CD4-positive, alpha-beta memory T cell (primary cell): ENCODE measurements at regions not wholly inside any gene's neighbourhood (a gene's known extent, or its start where the extent isn't known, plus 50 kb on each side); places are given as distances from the start of the nearest gene placed in this dataset.
"Not testable (repeated sequence)": the region's sequence is repeated elsewhere in the genome, so short reads cannot be mapped to it uniquely, and the experiment has no call there.

Experiments used
- CTCF ChIA-PET: fragments of 350-600 bp; sonication (Branson Sonifier 250); formaldehyde crosslinking; loops from one replicate; lab custom pipeline; 2021; ENCODE audit warnings: inconsistent platforms; ENCODE audit not compliant: partially characterized antibody; lab: Charles Lee
- POLR2A ChIA-PET: fragments of 350-600 bp; sonication (Branson Sonifier 250); formaldehyde crosslinking; loops from one replicate; lab custom pipeline; 2021; ENCODE audit not compliant: partially characterized antibody; lab: Charles Lee
- DNase-seq, 5 donors: peaks; one replicate each; pipeline versions ENCODE4 v3.0.0 to v3.0.0-alpha.2; 2020 to 2022; ENCODE audit warnings: mixed read lengths in 1 of 5
- H3K27ac ChIP-seq: one replicate; pipeline ENCODE4 v1.7.0; 2013; ENCODE audit warnings: low read depth, low read length
- H3K27me3 ChIP-seq: 2 replicates; pipeline ENCODE4 v1.7.0; 2013; ENCODE audit warnings: mild to moderate bottlenecking, low read length, moderate library complexity; ENCODE audit not compliant: insufficient read depth
- H3K36me3 ChIP-seq: 2 replicates; pipeline ENCODE4 v1.7.0; 2013; ENCODE audit warnings: mild to moderate bottlenecking, low read length, moderate library complexity; ENCODE audit not compliant: insufficient read depth
- H3K4me1 ChIP-seq: 2 replicates; pipeline ENCODE4 v1.7.0; 2013; ENCODE audit warnings: mild to moderate bottlenecking, low read length, moderate library complexity; ENCODE audit not compliant: insufficient read depth
- H3K4me3 ChIP-seq, 2 donors: one replicate each; pipeline ENCODE4 v1.7.0; 2013; ENCODE audit warnings: low read length in 2 of 2, mild to moderate bottlenecking in 1 of 2
- H3K9me3 ChIP-seq, 2 donors: one replicate each; pipeline ENCODE4 v1.7.0; 2013; ENCODE audit warnings: low read length in 2 of 2, control low read depth in 1 of 2; ENCODE audit not compliant: control insufficient read depth in 1 of 2
- H3K27ac Mint-ChIP-seq, 7 donors: one replicate each; pipeline ENCODE4 v1.8.0; 2020 to 2021; ENCODE audit warnings: mixed read lengths in 7 of 7, mild to moderate bottlenecking in 6 of 7, inconsistent platforms in 3 of 7, moderate library complexity in 3 of 7
- H3K27me3 Mint-ChIP-seq, 2 donors: one replicate each; pipeline ENCODE4 v1.8.0; 2020 to 2021; ENCODE audit warnings: mixed read lengths in 2 of 2
- H3K36me3 Mint-ChIP-seq, 2 donors: one replicate each; pipeline ENCODE4 v1.8.0; 2020 to 2021; ENCODE audit warnings: mixed read lengths in 2 of 2, inconsistent platforms in 1 of 2, mild to moderate bottlenecking in 1 of 2
- H3K4me1 Mint-ChIP-seq, 4 donors: one replicate each; pipeline ENCODE4 v1.8.0; 2020 to 2021; ENCODE audit warnings: mixed read lengths in 4 of 4, mild to moderate bottlenecking in 1 of 4
- H3K4me3 Mint-ChIP-seq, 8 donors: one replicate each; pipeline ENCODE4 v1.8.0; 2020 to 2021; ENCODE audit warnings: mixed read lengths in 8 of 8, mild to moderate bottlenecking in 7 of 8, moderate library complexity in 6 of 8, inconsistent platforms in 3 of 8
- H3K9me3 Mint-ChIP-seq, 8 donors: one replicate each; pipeline ENCODE4 v1.8.0; 2020 to 2021; ENCODE audit warnings: mixed read lengths in 8 of 8, mild to moderate bottlenecking in 5 of 8, inconsistent platforms in 3 of 8, moderate library complexity in 1 of 8
- intact Hi-C: fragments of 100-400 bp; cut with micrococcal nuclease; formaldehyde crosslinking; loops from one replicate; pipeline ENCODE4 v1.15.1; 2023

DNA sequence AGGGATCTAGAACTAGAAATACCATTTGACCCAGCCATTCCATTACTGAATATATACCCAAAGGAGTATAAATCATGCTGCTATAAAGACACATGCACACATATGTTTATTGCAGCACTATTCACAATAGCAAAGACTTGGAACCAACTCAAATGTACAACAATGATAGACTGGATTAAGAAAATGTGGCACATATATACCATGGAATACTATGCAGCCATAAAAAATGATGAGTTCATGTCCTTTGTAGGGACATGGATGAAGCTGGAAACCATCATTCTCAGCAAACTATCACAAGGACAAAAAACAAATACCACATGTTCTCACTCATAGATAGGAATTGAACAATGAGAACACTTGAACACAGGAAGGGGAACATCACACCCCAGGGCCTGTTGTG is 125.6 kb downstream of the NUFIP1 start:
- not testable (repeated sequence) for H3K27ac Mint-ChIP-seq, H3K36me3 Mint-ChIP-seq
- POLR2A ChIA-PET: interaction anchor here (0.7 kb wide), 1 partner anchor 498 kb away, joined by 3 read pairs; no protein-coding TSS in a partner anchor

DNA sequence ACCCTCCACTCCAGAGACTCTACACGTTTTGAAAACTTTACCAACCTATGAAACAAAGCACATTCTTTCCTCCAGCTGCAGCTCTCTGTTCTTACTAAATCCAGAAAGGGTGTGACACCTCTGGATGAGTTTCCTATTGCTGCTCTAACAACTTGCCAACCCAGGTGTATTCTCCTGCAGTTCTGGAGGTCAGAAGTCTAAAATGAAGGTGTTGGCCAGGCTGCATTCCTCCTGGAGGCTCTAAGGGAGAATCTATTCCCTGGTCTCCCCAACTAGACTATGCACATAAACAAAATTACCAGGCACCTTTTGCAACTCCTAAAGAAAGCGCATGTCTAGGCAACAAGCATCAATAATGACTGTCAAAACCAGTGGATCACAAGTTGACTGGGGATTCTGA is 128.8 kb downstream of the NUFIP1 start:
- no peak overlapping the region for H3K4me3 Mint-ChIP-seq
- H3K9me3 Mint-ChIP-seq: peaks cover 0 to 2% (median 0%) of the 10 kb centered on the region in 8 donors
- Histone ChIP-seq H3K36me3 (no peaks in the 10 kb centered on the region), H3K27me3 (no peaks in the 10 kb centered on the region), H3K9me3 (no peaks in the 10 kb centered on the region), H3K4me1 (no peaks in the 10 kb centered on the region), H3K27ac (no peak overlapping the region), H3K4me3 (no peak overlapping the region)
- no peak overlapping the region for H3K27ac Mint-ChIP-seq
- POLR2A ChIA-PET: no interaction called here
- intact Hi-C loops: no loop called here
- no peak for DNase-seq
- H3K4me1 Mint-ChIP-seq: no peaks in the 10 kb centered on the region
- CTCF ChIA-PET: no interaction called here
- no peaks in the 10 kb centered on the region for H3K36me3 Mint-ChIP-seq
- H3K27me3 Mint-ChIP-seq: peaks cover 10 to 28% of the 10 kb centered on the region in 2 donors

More for the DNA sequence above, 125.6 kb downstream of the NUFIP1 start:
- H3K4me1 Mint-ChIP-seq, H3K36me3 ChIP-seq, H3K4me3 ChIP-seq, CTCF ChIA-PET, H3K27ac ChIP-seq, DNase-seq, intact Hi-C loops, H3K4me1 ChIP-seq, H3K27me3 ChIP-seq, H3K9me3 Mint-ChIP-seq, H3K9me3 ChIP-seq, H3K4me3 Mint-ChIP-seq: not testable (repeated sequence)
- peaks cover 4 to 11% of the 10 kb centered on the region in 2 donors for H3K27me3 Mint-ChIP-seq

DNA sequence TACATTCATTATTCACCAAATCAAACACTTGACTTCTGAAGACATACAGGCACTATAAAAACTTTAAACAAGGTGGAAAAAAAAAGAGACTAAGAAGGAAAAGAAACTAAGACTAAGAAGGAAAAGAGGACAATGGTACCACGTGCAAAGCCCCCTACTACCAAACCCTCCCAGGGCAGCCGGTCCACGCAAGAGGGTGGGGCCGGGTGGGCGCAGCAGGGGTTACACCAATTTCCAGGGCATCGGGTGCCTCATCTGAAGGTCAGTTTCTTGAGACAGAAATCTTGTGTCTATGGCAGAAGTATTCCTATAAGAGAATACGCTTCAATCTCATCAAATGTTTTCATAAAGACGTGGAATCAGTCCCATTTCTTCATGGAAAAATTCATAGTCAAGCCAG is 131.5 kb downstream of the NUFIP1 start:
- intact Hi-C loops: no loop called here
- Histone ChIP-seq H3K9me3 (no peaks in the 10 kb centered on the region), H3K27me3 (no peaks in the 10 kb centered on the region), H3K4me3 (no peak overlapping the region), H3K27ac (no peak overlapping the region), H3K4me1 (no peaks in the 10 kb centered on the region), H3K36me3 (no peaks in the 10 kb centered on the region)
- Mint-ChIP-seq H3K27ac (no peak overlapping the region), H3K4me3 (no peak overlapping the region), H3K4me1 (no peaks in the 10 kb centered on the region), H3K9me3 (peaks cover 0 to 2% (median 0%) of the 10 kb centered on the region in 8 donors), H3K27me3 (peaks cover 13 to 33% of the 10 kb centered on the region in 2 donors), H3K36me3 (no peaks in the 10 kb centered on the region)
- ChIA-PET CTCF (no interaction called here), POLR2A (no interaction called here)
- no peak for DNase-seq

- no peak overlapping the region for H3K4me3 ChIP-seq
- Mint-ChIP-seq H3K27me3 (peaks cover 13 to 33% of the 10 kb centered on the region in 2 donors), H3K36me3 (no peaks in the 10 kb centered on the region), H3K4me3 (no peak overlapping the region), H3K9me3 (peaks cover 0 to 2% (median 0%) of the 10 kb centered on the region in 8 donors), H3K27ac (no peak overlapping the region), H3K4me1 (no peaks in the 10 kb centered on the region)
- no peak for DNase-seq
- CTCF ChIA-PET: no interaction called here
- no peaks in the 10 kb centered on the region for H3K4me1 ChIP-seq
- H3K36me3 ChIP-seq: no peaks in the 10 kb centered on the region
- intact Hi-C loops: no loop called here
- no peaks in the 10 kb centered on the region for H3K27me3 ChIP-seq
- no peaks in the 10 kb centered on the region for H3K9me3 ChIP-seq
- H3K27ac ChIP-seq: no peak overlapping the region
- POLR2A ChIA-PET: no interaction called here
These were observed 132.2 kb downstream of the NUFIP1 start for GRCh38 chr13:44857061-44857460.

- Mint-ChIP-seq H3K36me3 (no peaks in the 10 kb centered on the region), H3K27ac (no peak overlapping the region), H3K4me1 (no peaks in the 10 kb centered on the region), H3K27me3 (peaks cover 13 to 33% of the 10 kb centered on the region in 2 donors), H3K9me3 (peaks cover 0 to 2% (median 0%) of the 10 kb centered on the region in 8 donors), H3K4me3 (no peak overlapping the region)
- DNase-seq: no peak
- POLR2A ChIA-PET: no interaction called here
- CTCF ChIA-PET: no interaction called here
- no peaks in the 10 kb centered on the region for H3K4me1 ChIP-seq
- H3K27ac ChIP-seq: no peak overlapping the region
- H3K4me3 ChIP-seq: no peak overlapping the region
- H3K36me3 ChIP-seq: no peaks in the 10 kb centered on the region
- H3K9me3 ChIP-seq: no peaks in the 10 kb centered on the region
- H3K27me3 ChIP-seq: no peaks in the 10 kb centered on the region
- intact Hi-C loops: no loop called here
These were observed 133.4 kb downstream of the NUFIP1 start for GRCh38 chr13:44855860-44856259.

- no peaks in the 10 kb centered on the region for H3K9me3 ChIP-seq
- intact Hi-C loops: no loop called here
- no peaks in the 10 kb centered on the region for H3K27me3 ChIP-seq
- CTCF ChIA-PET: no interaction called here
- Mint-ChIP-seq H3K4me3 (no peak overlapping the region), H3K9me3 (peaks cover 0 to 2% (median 0%) of the 10 kb centered on the region in 8 donors), H3K36me3 (no peaks in the 10 kb centered on the region), H3K27ac (no peak overlapping the region), H3K27me3 (peaks cover 13 to 25% of the 10 kb centered on the region in 2 donors), H3K4me1 (no peaks in the 10 kb centered on the region)
- H3K27ac ChIP-seq: no peak overlapping the region
- POLR2A ChIA-PET: no interaction called here
- no peak for DNase-seq
- no peaks in the 10 kb centered on the region for H3K36me3 ChIP-seq
- no peak overlapping the region for H3K4me3 ChIP-seq
- no peaks in the 10 kb centered on the region for H3K4me1 ChIP-seq
These were observed 134.8 kb downstream of the NUFIP1 start for GRCh38 chr13:44854313-44855060.

DNA sequence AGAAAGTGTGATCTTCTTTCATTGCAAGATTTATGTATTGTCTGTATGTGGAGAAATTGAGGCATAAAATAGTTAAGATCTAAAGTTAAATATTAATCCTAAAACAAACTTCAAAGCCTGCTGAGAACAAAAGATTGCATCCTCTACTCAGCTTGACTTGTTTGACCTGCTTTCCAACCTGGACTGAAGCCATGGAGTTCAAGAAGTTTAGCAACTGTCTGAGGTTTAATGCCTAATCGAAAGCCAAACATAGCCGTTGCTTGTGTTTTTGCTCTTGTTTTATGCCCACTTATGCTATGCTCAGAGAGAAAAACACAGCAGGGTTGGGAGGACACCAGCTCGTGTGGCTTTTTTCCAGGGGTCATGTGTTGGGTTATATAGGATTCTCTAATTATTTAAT is 135.6 kb downstream of the NUFIP1 start:
- no peaks in the 10 kb centered on the region for H3K9me3 ChIP-seq

More for the DNA sequence above, 135.6 kb downstream of the NUFIP1 start:
- intact Hi-C loops: no loop called here
- no peaks in the 10 kb centered on the region for H3K4me1 Mint-ChIP-seq
- CTCF ChIA-PET: no interaction called here
- no peak for DNase-seq
- H3K27me3 ChIP-seq: no peaks in the 10 kb centered on the region
- no peaks in the 10 kb centered on the region for H3K36me3 ChIP-seq
- H3K4me3 Mint-ChIP-seq: no peak overlapping the region
- H3K4me3 ChIP-seq: no peak overlapping the region
- peaks cover 13 to 23% of the 10 kb centered on the region in 2 donors for H3K27me3 Mint-ChIP-seq
- H3K27ac Mint-ChIP-seq: no peak overlapping the region
- POLR2A ChIA-PET: no interaction called here
- no peaks in the 10 kb centered on the region for H3K36me3 Mint-ChIP-seq
- H3K9me3 Mint-ChIP-seq: no peaks in the 10 kb centered on the region
- H3K4me1 ChIP-seq: no peaks in the 10 kb centered on the region
- no peak overlapping the region for H3K27ac ChIP-seq
